ENCODE measurements at regions not wholly inside any gene's neighbourhood (a gene's known extent, or its start where the extent isn't known, plus 50 kb on each side); places are given as distances from the start of the nearest gene placed in this dataset.
A peak's percentile ranks its signal among the peaks of the same experiment; 100 is the strongest.

- DNase-seq: no peak
These were observed 148.0 kb upstream of the TNRC6C start for GRCh38 chr17:77810536-77810935.

DNA sequence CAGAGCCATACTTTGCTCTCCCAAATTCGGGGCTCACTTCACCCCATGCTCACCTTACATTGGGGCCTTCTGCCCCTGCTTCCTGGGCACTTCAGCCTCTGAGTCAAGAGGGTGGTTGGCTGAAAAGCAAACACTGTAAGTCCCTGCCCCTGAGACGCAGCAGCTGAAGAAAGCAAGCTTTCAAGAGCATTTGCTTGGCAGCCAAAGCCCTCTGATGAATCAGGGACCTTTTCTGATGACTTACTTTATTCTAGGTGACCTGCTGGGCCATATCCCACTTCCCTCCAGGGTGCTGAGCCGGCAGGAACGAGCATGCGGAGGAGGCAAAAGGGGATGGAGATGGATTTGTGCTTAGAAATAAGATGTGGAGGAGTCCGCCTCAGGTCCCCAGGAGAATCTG lies 147.0 kb upstream of the TNRC6C start:
- peak; percentile 88 for DNase-seq

DNA sequence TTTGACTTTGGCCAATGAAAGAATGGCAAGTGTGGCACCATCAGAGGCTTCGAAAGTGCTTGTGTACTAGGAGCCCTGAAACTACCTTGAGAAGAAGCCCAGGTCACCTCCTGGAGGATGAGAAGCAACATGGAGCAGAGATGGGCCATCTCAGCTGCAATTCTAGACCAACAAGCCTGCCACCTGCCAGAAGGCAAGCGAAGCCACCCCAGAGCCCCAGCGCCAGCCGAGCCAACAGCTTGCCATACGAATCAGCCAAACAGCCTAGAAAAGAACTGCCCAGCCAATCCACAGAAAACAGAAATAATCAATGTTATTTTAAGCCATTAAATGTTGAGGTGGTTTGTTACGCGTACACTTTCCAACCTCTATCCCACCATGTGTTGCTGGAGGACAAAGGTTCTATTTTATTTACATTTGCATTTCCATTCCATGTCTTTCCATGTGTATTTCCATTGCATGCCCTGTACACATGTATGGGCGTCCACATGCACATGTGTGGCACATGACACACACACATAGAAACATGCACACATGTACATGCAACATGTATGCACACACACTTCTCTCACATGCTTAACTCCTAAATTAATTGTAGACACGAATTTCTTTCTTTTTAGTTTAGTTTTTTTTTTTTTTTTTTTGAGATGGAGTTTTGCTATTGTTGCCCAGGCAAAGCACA lies 144.3 kb upstream of the TNRC6C start:
- DNase-seq: no peak

DNA sequence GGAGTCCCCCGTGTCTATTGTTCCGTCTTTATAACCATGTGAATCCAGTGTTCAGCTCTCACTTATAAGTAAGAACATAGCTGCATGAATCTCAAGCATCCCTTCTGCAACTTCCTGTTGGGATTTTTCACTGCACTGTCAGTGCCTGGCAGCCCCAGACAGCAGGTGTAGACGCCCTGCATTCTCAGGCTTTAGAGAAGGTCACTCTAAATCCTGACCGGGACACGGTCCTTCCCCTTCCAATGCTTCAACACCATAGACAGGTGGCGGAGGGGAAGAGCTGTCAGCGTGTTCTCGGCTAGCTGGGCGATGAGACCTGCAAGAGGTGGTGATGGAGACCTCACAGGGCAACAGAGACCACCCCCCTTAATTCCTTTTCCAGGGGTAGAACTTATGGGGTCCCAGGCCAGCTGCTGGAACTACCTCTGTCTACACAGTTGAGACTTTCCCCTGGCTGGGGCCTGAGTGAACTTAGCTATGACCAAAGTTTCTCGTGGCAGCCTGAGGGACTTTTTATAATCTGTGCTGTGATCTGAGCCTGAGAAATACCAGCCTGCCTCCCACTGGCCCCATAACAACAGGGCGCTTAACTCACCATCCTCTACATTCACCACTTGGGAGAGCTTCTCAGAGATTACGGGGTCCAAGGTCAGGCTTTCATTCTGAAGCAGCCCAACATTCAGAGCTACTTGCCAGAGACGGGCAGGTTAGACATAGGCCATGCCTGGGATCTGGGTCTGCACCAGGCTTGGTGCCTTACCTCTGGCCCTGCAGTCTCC lies 143.2 kb upstream of the TNRC6C start:
- no peak for DNase-seq

DNA sequence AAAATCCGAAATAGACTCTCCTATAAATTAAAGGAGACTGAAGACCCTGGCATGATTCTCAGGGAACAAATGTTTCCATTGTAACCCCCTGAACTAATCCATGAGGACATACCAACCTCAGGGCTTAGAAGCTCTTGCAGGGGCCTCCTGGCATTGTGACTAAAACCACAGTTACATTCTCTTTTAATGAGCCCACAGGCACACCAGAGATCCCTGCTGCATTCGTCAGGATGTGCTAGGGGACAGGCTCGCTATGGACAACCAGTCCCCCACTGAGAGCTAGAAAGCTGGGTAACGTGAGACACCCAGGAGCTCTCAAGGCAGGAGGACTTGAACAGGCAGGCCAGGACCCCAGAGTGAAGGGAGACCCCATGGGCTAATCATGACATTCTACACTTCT lies 140.6 kb upstream of the TNRC6C start:
- no peak for DNase-seq

- peak; percentile 84 for DNase-seq
These were observed 139.0 kb upstream of the TNRC6C start for GRCh38 chr17:77819497-77819896.

GRCh38 chr17:77821114-77821513 lies 137.4 kb upstream of the TNRC6C start:
- peak; percentile 65 for DNase-seq

DNA sequence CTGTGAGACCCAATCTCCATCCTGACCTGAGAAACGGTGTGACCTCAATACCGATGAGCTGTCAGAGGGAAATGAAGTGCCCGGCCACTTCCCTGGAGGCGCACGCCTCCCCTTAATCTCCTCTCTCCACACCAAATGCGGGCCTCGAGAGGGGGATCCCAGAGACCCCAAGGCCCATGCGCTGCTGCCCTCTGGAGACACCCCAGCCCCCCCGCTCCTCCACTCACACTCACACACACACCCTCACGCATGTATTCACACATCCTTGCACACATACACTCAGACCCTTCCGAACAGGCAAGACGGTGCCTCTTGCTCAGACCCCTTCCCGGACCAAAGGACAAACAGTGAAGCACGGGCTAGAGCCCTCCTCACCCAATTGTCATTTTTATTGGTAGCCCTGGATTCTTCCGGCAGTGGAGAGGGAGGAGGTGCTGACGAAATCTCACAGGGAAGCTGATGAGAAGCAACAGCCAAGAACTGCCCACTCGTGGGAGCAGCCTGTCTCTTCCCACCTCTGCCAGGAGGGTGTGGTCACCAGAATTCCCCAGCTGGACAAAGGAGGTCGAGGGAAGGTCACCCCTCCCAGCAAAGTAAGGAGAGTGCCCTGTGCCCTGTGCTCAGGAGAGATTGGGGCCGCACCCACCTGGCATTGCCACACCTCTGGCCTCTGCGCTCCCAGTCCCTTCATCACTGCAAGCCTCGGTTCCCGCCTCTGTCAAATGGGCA lies 136.0 kb upstream of the TNRC6C start:
- DNase-seq: no peak

DNA sequence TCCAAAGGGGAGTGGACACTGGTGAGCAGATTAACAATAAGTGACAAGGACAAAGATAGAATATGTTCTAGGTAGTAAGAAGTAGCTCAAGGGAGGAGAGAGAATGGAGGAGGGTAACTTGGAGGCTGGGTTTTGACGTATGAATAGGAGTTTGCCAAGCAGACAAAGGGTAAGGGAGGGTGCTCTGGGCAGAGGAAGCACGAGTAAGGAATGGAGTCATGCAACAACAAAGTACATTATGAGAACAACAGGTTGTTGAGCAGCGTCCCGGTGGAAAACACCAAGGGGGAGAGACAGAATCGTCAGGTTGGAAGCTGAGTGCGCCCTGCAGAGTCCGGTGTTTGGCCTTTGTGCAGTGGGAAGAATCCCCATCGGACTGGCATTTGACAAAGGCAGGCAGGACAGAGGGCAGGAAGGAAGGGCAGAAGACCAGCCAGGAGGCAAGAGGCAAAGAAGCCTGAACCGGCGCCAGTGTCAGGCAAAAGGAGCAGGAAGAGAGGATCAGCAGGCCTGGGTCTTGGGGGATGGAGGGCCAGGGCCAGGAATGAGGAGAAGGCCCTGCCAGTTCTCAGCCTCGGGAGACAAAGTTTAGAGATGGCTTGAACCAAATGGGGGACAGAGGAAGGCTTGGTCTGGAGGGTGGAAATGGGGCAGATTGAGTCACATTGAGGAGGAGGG lies 134.3 kb upstream of the TNRC6C start:
- DNase-seq: no peak

GRCh38 chr17:77824780-77825280 lies 133.7 kb upstream of the TNRC6C start:
- no peak for DNase-seq

DNA sequence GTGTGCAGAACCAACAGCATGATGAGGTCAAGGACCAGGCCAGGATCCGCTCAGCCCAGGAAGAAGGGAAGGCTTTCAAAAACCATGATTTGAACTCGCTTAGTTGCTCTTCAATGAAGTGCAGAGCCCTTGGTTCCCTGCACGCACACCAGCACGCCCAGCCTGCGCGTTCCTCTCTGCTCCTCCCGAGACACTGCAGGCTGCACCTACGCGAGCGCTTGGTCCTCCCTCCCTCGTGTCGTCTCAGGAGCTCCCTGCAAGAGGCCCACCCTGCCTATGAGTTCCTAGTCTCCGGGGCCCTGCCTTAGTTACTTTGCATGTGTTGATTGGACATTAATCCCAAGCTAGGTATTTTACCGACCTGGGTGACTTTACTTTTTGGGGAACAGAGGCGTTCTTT lies 132.9 kb upstream of the TNRC6C start:
- DNase-seq: no peak

GRCh38 chr17:77826132-77826873 lies 132.2 kb upstream of the TNRC6C start:
- no peak for DNase-seq

- no peak for DNase-seq
These were observed 131.5 kb upstream of the TNRC6C start for GRCh38 chr17:77827039-77827438.

DNA sequence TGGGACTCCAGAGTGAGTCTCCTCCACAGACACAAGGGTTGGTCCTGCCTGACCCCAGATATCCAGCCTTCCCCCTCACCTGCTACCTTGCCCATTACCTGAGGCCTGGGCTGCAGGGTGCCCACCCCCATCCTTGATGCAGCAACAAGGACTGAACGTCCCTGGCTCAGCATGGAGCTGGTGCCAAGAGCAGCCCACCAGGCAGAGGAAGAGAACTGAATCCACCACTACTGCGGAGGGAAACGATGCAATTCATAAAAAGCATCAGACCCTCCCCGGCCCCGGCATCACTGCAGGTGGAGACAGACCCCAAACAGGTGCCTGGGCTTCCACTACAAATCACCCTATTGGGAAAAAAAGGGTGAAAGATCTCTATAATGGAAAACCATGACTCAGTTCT lies 131.0 kb upstream of the TNRC6C start:
- DNase-seq: no peak

DNA sequence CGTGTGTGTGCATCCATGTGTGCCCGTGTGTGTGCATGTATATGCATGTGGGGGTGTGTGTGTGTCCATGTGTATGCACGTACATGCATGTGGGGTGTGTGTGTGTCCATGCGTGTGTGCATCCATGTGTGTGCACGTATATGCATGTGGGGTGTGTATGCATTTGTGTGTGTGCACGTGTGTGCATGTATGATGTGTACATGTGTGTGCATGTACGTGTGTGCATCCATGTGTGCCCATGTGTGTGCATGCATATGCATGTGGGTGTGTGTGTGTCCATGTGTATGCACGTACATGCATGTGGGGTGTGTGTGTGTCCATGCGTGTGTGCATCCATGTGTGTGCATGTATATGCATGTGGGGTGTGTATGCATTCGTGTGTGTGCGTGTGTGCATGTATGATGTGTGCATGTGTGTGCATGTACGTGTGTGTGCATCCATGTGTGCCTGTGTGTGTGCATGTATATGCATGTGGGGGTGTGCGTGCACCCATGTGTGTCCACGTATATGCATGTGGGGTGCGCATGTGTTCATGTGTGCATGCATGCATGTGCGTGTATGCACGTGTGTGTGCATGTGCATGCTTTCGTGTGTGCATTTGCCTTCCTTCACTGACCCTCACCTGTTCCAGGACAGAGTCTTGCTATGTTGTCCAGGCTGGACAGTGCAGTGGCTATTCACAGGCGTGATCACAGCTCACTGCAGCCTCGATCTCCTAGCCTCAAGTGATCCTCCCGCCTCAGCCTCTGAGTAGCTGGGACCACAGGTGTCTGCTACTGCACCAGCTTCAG lies 129.6 kb upstream of the TNRC6C start:
- DNase-seq: no peak

DNA sequence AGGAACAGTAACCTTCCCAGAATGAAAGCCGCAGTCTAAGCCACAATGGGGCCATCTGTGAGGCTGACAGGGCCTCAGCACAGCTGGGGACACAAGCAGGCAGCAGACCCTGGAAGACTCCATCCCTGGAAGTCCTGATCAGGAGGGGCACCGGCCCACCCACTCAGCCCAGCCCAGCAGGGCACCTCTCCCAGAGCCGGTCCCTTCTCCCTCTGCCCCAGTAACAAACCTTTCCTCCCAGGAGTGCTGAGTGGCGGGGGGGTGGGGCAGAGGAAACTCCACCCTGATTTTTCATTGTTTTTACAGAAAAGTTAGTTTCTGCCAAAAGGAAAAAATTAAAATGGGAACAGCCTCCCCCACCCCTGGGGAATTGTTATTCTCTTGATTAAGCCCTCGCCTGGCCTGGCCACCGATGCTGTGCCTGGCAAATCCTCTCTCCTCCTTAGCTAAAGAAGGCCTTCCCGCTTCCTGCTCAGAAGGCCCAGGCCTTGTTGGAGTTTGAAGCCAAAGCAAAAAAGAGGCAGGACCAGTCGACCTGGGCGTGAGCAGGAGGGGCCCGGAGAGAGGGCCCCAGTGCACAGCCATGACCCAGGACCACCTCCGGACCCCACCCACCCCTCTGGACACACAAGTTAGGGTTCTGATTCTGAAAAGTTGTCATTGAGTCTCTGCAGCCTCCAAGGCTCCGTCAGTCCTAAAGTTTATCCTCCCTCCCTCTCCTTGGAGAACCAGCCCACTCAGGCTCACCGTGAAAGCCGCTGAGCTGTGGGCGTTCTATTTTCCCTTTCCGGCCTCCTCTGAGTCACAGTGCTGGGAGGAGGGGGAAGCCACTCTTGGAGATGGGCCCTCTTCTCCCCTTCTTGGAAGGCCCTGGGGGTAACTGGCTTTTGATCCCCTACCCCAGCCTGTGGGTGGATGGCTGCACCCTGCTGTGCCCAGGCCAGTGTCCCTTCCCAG lies 128.4 kb upstream of the TNRC6C start:
- DNase-seq: no peak

GRCh38 chr17:77830816-77831473 lies 127.6 kb upstream of the TNRC6C start:
- DNase-seq: no peak

DNA sequence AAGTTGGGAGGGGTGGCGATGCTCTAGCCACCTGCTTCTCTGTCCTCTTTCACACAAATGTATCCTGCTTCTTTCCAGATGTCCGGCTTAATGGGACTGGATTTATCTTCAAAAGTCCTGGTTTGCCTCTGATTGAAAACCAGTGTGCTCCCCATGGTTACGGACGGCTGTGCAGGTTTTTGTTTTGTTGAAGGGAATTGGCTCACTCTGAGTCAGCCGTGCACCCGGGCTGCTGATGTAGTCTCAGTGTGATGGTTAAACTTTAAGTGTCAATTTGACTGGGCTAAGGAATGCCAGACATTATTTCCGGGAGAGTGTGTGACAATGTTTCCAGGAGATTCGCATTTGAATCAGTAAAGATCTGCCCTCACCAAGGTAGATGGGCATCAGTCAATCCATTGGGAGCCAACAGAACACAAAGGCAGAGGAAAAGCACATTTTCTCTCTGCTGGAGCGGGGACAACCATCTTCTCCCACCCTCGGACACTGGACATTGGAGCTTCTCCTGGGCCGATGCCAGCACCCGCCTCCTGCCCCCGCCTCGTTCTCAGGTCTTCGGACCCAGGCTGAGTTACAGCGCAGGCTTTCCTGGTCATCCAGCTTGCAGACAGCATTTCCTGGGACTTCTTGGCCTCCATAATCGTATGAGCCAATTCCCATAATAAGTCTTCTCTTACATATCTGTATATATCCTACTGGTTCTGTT lies 126.9 kb upstream of the TNRC6C start:
- no peak for DNase-seq

DNA sequence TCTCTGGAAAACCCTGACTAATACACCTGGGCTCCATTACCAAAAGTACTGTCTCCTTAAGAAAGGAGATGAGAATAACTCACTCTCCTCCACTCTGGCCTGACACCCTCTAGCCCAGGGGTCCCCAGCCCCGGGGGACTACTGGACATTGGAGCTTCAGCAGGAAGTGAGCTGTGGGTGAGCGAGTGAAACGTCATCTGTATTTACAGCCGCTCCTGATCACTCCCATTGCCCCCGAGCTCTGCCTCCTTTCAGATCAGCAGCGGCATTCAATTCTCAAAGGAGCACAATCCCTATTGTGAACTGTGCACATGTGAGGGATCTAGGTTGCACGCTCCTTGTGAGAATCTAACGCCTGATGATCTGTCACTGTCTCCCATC lies 126.3 kb upstream of the TNRC6C start:
- DNase-seq: no peak
